IMR-90 (cell line): ENCODE measurements at regions not wholly inside any gene's neighbourhood (a gene's known extent, or its start where the extent isn't known, plus 50 kb on each side); places are given as distances from the start of the nearest gene placed in this dataset.

Experiments used
- ATAC-seq: fragments of 200-7000 bp; cut with Tn5 transposase; 2 replicates; pipeline ENCODE4 v1.9.1; 2020; ENCODE audit warnings: low read depth, mild to moderate bottlenecking, moderate library complexity
- BruUV-seq: library from RNA; stranded (reverse); fragments of 400-500 nt; replicated peaks from 2 replicates; lab custom pipeline; 2021; lab: Mats Ljungman, UMichigan
- CTCF ChIA-PET: fragments of 300-600 bp; formaldehyde crosslinking; extraction: SDS; loops from one replicate; lab custom pipeline; 2021; ENCODE audit warnings: antibody characterized with exemption; lab: Yijun Ruan, JAX
- POLR2A ChIA-PET: fragments of 300-600 bp; sonication (Branson Sonifier 250); formaldehyde crosslinking; loops from one replicate; lab custom pipeline; 2022; ENCODE audit warnings: antibody characterized with exemption; ENCODE audit not compliant: unreplicated experiment; lab: Charles Lee
- DNase-seq: peaks from one replicate; pipeline ENCODE4 v3.0.0; 2013
- H2AFZ ChIP-seq: replicated peaks from 2 replicates; pipeline ENCODE3; 2013; ENCODE audit warnings: low read length, mild to moderate bottlenecking; ENCODE audit not compliant: poor library complexity
- H2AK5ac ChIP-seq: 2 replicates; pipeline ENCODE4 v1.6.1; 2013; ENCODE audit warnings: low read depth, low read length, inconsistent platforms
- H2AK9ac ChIP-seq: replicated peaks from 2 replicates; pipeline ENCODE3; 2013; ENCODE audit warnings: mild to moderate bottlenecking, low read depth, low read length, moderate library complexity; ENCODE audit not compliant: poor library complexity
- H2BK120ac ChIP-seq: 2 replicates; pipeline ENCODE4 v1.6.1; 2013; ENCODE audit warnings: low read depth, low read length, inconsistent platforms
- H2BK15ac ChIP-seq: 3 replicates; pipeline ENCODE4 v1.6.1; 2013; ENCODE audit warnings: low read depth, low read length, inconsistent platforms
- H2BK20ac ChIP-seq: 2 replicates; pipeline ENCODE4 v1.6.1; 2013; ENCODE audit warnings: low read depth, mild to moderate bottlenecking, inconsistent platforms, low read length, moderate library complexity
- H2BK5ac ChIP-seq: 2 replicates; pipeline ENCODE4 v1.6.1; 2013; ENCODE audit warnings: mild to moderate bottlenecking, low read depth, low read length, inconsistent platforms; ENCODE audit not compliant: poor library complexity, severe bottlenecking
- H3K14ac ChIP-seq: replicated peaks from 2 replicates; pipeline ENCODE4 v1.6.1; 2013; ENCODE audit warnings: low read depth, low read length, inconsistent platforms
- H3K18ac ChIP-seq: 2 replicates; pipeline ENCODE4 v1.6.1; 2013; ENCODE audit warnings: low read depth, low read length, control low read depth
- H3K23ac ChIP-seq: 2 replicates; pipeline ENCODE4 v1.6.1; 2013; ENCODE audit warnings: low read depth, low read length, inconsistent platforms
- H3K27ac ChIP-seq: 2 replicates; pipeline ENCODE4 v1.5.1; 2013; ENCODE audit warnings: mild to moderate bottlenecking, control low read depth, low read length; ENCODE audit not compliant: insufficient read depth
- H3K27me3 ChIP-seq: 2 replicates; pipeline ENCODE4 v1.6.1; 2013; ENCODE audit warnings: low read length; ENCODE audit not compliant: control insufficient read depth, insufficient read depth
- H3K36me3 ChIP-seq: 2 replicates; pipeline ENCODE4 v1.6.1; 2013; ENCODE audit warnings: low read length, mixed read lengths; ENCODE audit not compliant: control insufficient read depth, insufficient read depth
- H3K4ac ChIP-seq: 2 replicates; pipeline ENCODE4 v1.6.1; 2013; ENCODE audit warnings: low read depth, low read length, inconsistent platforms
- H3K4me1 ChIP-seq: 2 replicates; pipeline ENCODE4 v1.6.1; 2013; ENCODE audit warnings: low read length, mixed read lengths; ENCODE audit not compliant: control insufficient read depth, insufficient read depth
- H3K4me2 ChIP-seq: 2 replicates; pipeline ENCODE4 v1.6.1; 2013; ENCODE audit warnings: low read depth, mild to moderate bottlenecking, control low read depth, low read length, moderate library complexity
- H3K4me3 ChIP-seq: 2 replicates; pipeline ENCODE4 v1.5.1; 2013; ENCODE audit warnings: low read depth, mild to moderate bottlenecking, control low read depth, low read length, moderate library complexity; ENCODE audit not compliant: insufficient read depth
- H3K56ac ChIP-seq: 2 replicates; pipeline ENCODE4 v1.6.1; 2013; ENCODE audit warnings: low read length, inconsistent platforms; ENCODE audit not compliant: insufficient read depth; ENCODE audit errors: extremely low read depth
- H3K79me1 ChIP-seq, 2 experiments: 2 replicates each; pipeline ENCODE4 v1.6.1; 2013; ENCODE audit warnings: low read length in 2 of 2, inconsistent platforms in 1 of 2, low read depth in 1 of 2
- H3K9ac ChIP-seq: 2 replicates; pipeline ENCODE4 v1.6.1; 2013; ENCODE audit warnings: low read depth, low read length, control low read depth
- H3K9me1 ChIP-seq: 2 replicates; pipeline ENCODE4 v1.6.1; 2013; ENCODE audit warnings: low read length, inconsistent platforms; ENCODE audit not compliant: insufficient read depth
- H3K9me3 ChIP-seq: 2 replicates; pipeline ENCODE4 v1.6.1; 2013; ENCODE audit warnings: low read length; ENCODE audit not compliant: control insufficient read depth, insufficient read depth
- H4K20me1 ChIP-seq: 2 replicates; pipeline ENCODE4 v1.6.1; 2013; ENCODE audit warnings: low read length, inconsistent platforms; ENCODE audit not compliant: insufficient read depth
- H4K5ac ChIP-seq: 2 replicates; pipeline ENCODE4 v1.6.1; 2013; ENCODE audit warnings: mild to moderate bottlenecking, low read depth, low read length, control low read depth
- H4K8ac ChIP-seq, 2 experiments: 2 replicates each; pipeline ENCODE4 v1.6.1; 2013; ENCODE audit warnings: low read depth in 2 of 2, low read length in 2 of 2, control low read depth in 1 of 2, inconsistent platforms in 1 of 2
- H4K91ac ChIP-seq: 2 replicates; pipeline ENCODE4 v1.6.1; 2013; ENCODE audit warnings: low read depth, low read length, inconsistent platforms; ENCODE audit not compliant: insufficient read depth
- CEBPB ChIP-seq: IDR thresholded peaks from 2 replicates; pipeline ENCODE4 v1.6.1; 2012; ENCODE audit warnings: low read depth, low read length, improper control_type of control experiment
- MAFK ChIP-seq: IDR thresholded peaks from 2 replicates; pipeline ENCODE4 v1.6.1; 2012; ENCODE audit warnings: low read depth, low read length, improper control_type of control experiment
- NFE2L2 ChIP-seq: fragments of 150-350 bp; IDR thresholded peaks from 2 replicates; pipeline ENCODE4 v1.6.1; 2016; ENCODE audit warnings: low read depth, mild to moderate bottlenecking, low read length
- RCOR1 ChIP-seq: IDR thresholded peaks from 2 replicates; pipeline ENCODE4 v1.6.1; 2012; ENCODE audit warnings: mild to moderate bottlenecking, low read length, improper control_type of control experiment; ENCODE audit not compliant: insufficient replicate concordance
- SMC3 ChIP-seq: fragments of 150-350 bp; IDR thresholded peaks from 2 replicates; pipeline ENCODE4 v1.6.1; 2016; ENCODE audit warnings: low read depth, mild to moderate bottlenecking, antibody characterized with exemption, low read length, moderate library complexity
- WGBS, 2 experiments: methylation state at CpG; one replicate each; pipeline versions ENCODE4 v1.1.5 to v1.1.7; 2013; ENCODE audit warnings: missing lambda C conversion rate in 2 of 2; ENCODE audit not compliant: insufficient read length in 1 of 2; ENCODE audit errors: extremely low coverage in 2 of 2; 5-methylcytosine and 5-hydroxymethylcytosine counted together
- dilution Hi-C: fragments of 300-500 bp; cut with HindIII; formaldehyde crosslinking; loops from one replicate; pipeline ENCODE4 v1.14.3; 2018; ENCODE audit warnings: low sequenced_read_pairs; ENCODE audit not compliant: unreplicated experiment
- in situ Hi-C: fragments of 300-500 bp; cut with MboI; formaldehyde crosslinking; loops from 3 replicates; pipeline ENCODE4 v1.14.3; 2019; ENCODE audit warnings: low sequenced_read_pairs, inconsistent platforms, mixed read lengths
- intact Hi-C: fragments of 100-400 bp; cut with micrococcal nuclease; formaldehyde crosslinking; loops from 2 replicates; pipeline ENCODE4 v1.10.0; 2022

DNA sequence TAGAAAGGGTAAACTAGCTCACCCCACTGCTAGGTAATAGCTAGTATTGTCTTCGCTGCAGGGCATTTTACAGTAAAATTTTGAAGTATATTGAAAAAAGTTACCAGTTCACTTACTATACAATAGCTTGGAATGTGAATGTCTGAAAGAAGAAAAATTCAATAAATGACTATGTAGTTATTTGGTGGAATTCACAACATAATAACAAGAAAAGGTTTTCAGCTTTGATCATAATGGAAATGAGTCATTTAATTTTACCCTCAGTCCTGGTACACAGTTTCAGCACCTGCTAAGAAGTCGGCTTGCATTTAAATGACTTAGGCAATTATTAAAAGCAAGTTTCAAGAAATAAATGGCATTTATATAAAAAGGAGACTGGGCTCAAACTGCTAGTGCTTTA lies 90.4 kb downstream of the NUP35 start:
- CTCF ChIA-PET = no interaction called here
- H2BK5ac ChIP-seq = no peak overlapping the region
- H3K9ac ChIP-seq = no peak overlapping the region
- no peak overlapping the region for H3K27ac ChIP-seq
- ATAC-seq = no peak
- H2BK20ac ChIP-seq = no peak overlapping the region
- H3K18ac ChIP-seq = no peak overlapping the region
- intact Hi-C loops = no loop called here
- no peaks in the 10 kb centered on the region for H3K4me1 ChIP-seq
- H3K56ac ChIP-seq = no peak overlapping the region
- no peaks in the 10 kb centered on the region for H3K9me1 ChIP-seq
- in situ Hi-C loops = no loop called here
- H2AK9ac ChIP-seq = no peak overlapping the region
- H3K4me3 ChIP-seq = no peak overlapping the region
- no peak overlapping the region for H4K5ac ChIP-seq
- no peak for TF ChIP-seq RCOR1
- no peak for TF ChIP-seq MAFK
- TF ChIP-seq NFE2L2 = no peak
- no peak for TF ChIP-seq CEBPB
- TF ChIP-seq SMC3 = no peak
- H2AFZ ChIP-seq = no peak overlapping the region
- H3K36me3 ChIP-seq = no peaks in the 10 kb centered on the region
- DNase-seq = no peak
- H3K9me3 ChIP-seq = no peaks in the 10 kb centered on the region
- dilution Hi-C loops = no loop called here
- WGBS, 2 experiments = no CpG with 5 or more reads among the region's 2 CpGs
- H3K4me2 ChIP-seq = no peak overlapping the region
- no peak overlapping the region for H4K91ac ChIP-seq
- no peaks in the 10 kb centered on the region for H3K79me1 ChIP-seq
- H3K4ac ChIP-seq = no peak overlapping the region
- H4K8ac ChIP-seq = no peak overlapping the region
- no peak overlapping the region for H3K23ac ChIP-seq
- H4K20me1 ChIP-seq = no peaks in the 10 kb centered on the region
- H2AK5ac ChIP-seq = no peak overlapping the region
- POLR2A ChIA-PET = no interaction called here
- H3K27me3 ChIP-seq = no peaks in the 10 kb centered on the region
- H2BK120ac ChIP-seq = no peak overlapping the region
- no TSS peak for BruUV-seq
- no peak overlapping the region for H2BK15ac ChIP-seq
- H3K14ac ChIP-seq = no peak overlapping the region
